IMR-90 (cell line): ENCODE measurements at regions not wholly inside any gene's neighbourhood (a gene's known extent, or its start where the extent isn't known, plus 50 kb on each side); places are given as distances from the start of the nearest gene placed in this dataset.

Experiments used
- ATAC-seq: fragments of 200-7000 bp; cut with Tn5 transposase; 2 replicates; pipeline ENCODE4 v1.9.1; 2020; ENCODE audit warnings: low read depth, mild to moderate bottlenecking, moderate library complexity
- BruUV-seq: library from RNA; stranded (reverse); fragments of 400-500 nt; replicated peaks from 2 replicates; lab custom pipeline; 2021; lab: Mats Ljungman, UMichigan
- CTCF ChIA-PET: fragments of 300-600 bp; formaldehyde crosslinking; extraction: SDS; loops from one replicate; lab custom pipeline; 2021; ENCODE audit warnings: antibody characterized with exemption; lab: Yijun Ruan, JAX
- POLR2A ChIA-PET: fragments of 300-600 bp; sonication (Branson Sonifier 250); formaldehyde crosslinking; loops from one replicate; lab custom pipeline; 2022; ENCODE audit warnings: antibody characterized with exemption; ENCODE audit not compliant: unreplicated experiment; lab: Charles Lee
- DNase-seq: peaks from one replicate; pipeline ENCODE4 v3.0.0; 2013
- H2AFZ ChIP-seq: replicated peaks from 2 replicates; pipeline ENCODE3; 2013; ENCODE audit warnings: low read length, mild to moderate bottlenecking; ENCODE audit not compliant: poor library complexity
- H2AK5ac ChIP-seq: 2 replicates; pipeline ENCODE4 v1.6.1; 2013; ENCODE audit warnings: low read depth, low read length, inconsistent platforms
- H2AK9ac ChIP-seq: replicated peaks from 2 replicates; pipeline ENCODE3; 2013; ENCODE audit warnings: mild to moderate bottlenecking, low read depth, low read length, moderate library complexity; ENCODE audit not compliant: poor library complexity
- H2BK120ac ChIP-seq: 2 replicates; pipeline ENCODE4 v1.6.1; 2013; ENCODE audit warnings: low read depth, low read length, inconsistent platforms
- H2BK15ac ChIP-seq: 3 replicates; pipeline ENCODE4 v1.6.1; 2013; ENCODE audit warnings: low read depth, low read length, inconsistent platforms
- H2BK20ac ChIP-seq: 2 replicates; pipeline ENCODE4 v1.6.1; 2013; ENCODE audit warnings: low read depth, mild to moderate bottlenecking, inconsistent platforms, low read length, moderate library complexity
- H2BK5ac ChIP-seq: 2 replicates; pipeline ENCODE4 v1.6.1; 2013; ENCODE audit warnings: mild to moderate bottlenecking, low read depth, low read length, inconsistent platforms; ENCODE audit not compliant: poor library complexity, severe bottlenecking
- H3K14ac ChIP-seq: replicated peaks from 2 replicates; pipeline ENCODE4 v1.6.1; 2013; ENCODE audit warnings: low read depth, low read length, inconsistent platforms
- H3K18ac ChIP-seq: 2 replicates; pipeline ENCODE4 v1.6.1; 2013; ENCODE audit warnings: low read depth, low read length, control low read depth
- H3K23ac ChIP-seq: 2 replicates; pipeline ENCODE4 v1.6.1; 2013; ENCODE audit warnings: low read depth, low read length, inconsistent platforms
- H3K27ac ChIP-seq: 2 replicates; pipeline ENCODE4 v1.5.1; 2013; ENCODE audit warnings: mild to moderate bottlenecking, control low read depth, low read length; ENCODE audit not compliant: insufficient read depth
- H3K27me3 ChIP-seq: 2 replicates; pipeline ENCODE4 v1.6.1; 2013; ENCODE audit warnings: low read length; ENCODE audit not compliant: control insufficient read depth, insufficient read depth
- H3K36me3 ChIP-seq: 2 replicates; pipeline ENCODE4 v1.6.1; 2013; ENCODE audit warnings: low read length, mixed read lengths; ENCODE audit not compliant: control insufficient read depth, insufficient read depth
- H3K4ac ChIP-seq: 2 replicates; pipeline ENCODE4 v1.6.1; 2013; ENCODE audit warnings: low read depth, low read length, inconsistent platforms
- H3K4me1 ChIP-seq: 2 replicates; pipeline ENCODE4 v1.6.1; 2013; ENCODE audit warnings: low read length, mixed read lengths; ENCODE audit not compliant: control insufficient read depth, insufficient read depth
- H3K4me2 ChIP-seq: 2 replicates; pipeline ENCODE4 v1.6.1; 2013; ENCODE audit warnings: low read depth, mild to moderate bottlenecking, control low read depth, low read length, moderate library complexity
- H3K4me3 ChIP-seq: 2 replicates; pipeline ENCODE4 v1.5.1; 2013; ENCODE audit warnings: low read depth, mild to moderate bottlenecking, control low read depth, low read length, moderate library complexity; ENCODE audit not compliant: insufficient read depth
- H3K56ac ChIP-seq: 2 replicates; pipeline ENCODE4 v1.6.1; 2013; ENCODE audit warnings: low read length, inconsistent platforms; ENCODE audit not compliant: insufficient read depth; ENCODE audit errors: extremely low read depth
- H3K79me1 ChIP-seq, 2 experiments: 2 replicates each; pipeline ENCODE4 v1.6.1; 2013; ENCODE audit warnings: low read length in 2 of 2, inconsistent platforms in 1 of 2, low read depth in 1 of 2
- H3K9ac ChIP-seq: 2 replicates; pipeline ENCODE4 v1.6.1; 2013; ENCODE audit warnings: low read depth, low read length, control low read depth
- H3K9me1 ChIP-seq: 2 replicates; pipeline ENCODE4 v1.6.1; 2013; ENCODE audit warnings: low read length, inconsistent platforms; ENCODE audit not compliant: insufficient read depth
- H3K9me3 ChIP-seq: 2 replicates; pipeline ENCODE4 v1.6.1; 2013; ENCODE audit warnings: low read length; ENCODE audit not compliant: control insufficient read depth, insufficient read depth
- H4K20me1 ChIP-seq: 2 replicates; pipeline ENCODE4 v1.6.1; 2013; ENCODE audit warnings: low read length, inconsistent platforms; ENCODE audit not compliant: insufficient read depth
- H4K5ac ChIP-seq: 2 replicates; pipeline ENCODE4 v1.6.1; 2013; ENCODE audit warnings: mild to moderate bottlenecking, low read depth, low read length, control low read depth
- H4K8ac ChIP-seq, 2 experiments: 2 replicates each; pipeline ENCODE4 v1.6.1; 2013; ENCODE audit warnings: low read depth in 2 of 2, low read length in 2 of 2, control low read depth in 1 of 2, inconsistent platforms in 1 of 2
- H4K91ac ChIP-seq: 2 replicates; pipeline ENCODE4 v1.6.1; 2013; ENCODE audit warnings: low read depth, low read length, inconsistent platforms; ENCODE audit not compliant: insufficient read depth
- BHLHE40 ChIP-seq: fragments of 150-350 bp; IDR thresholded peaks from 2 replicates; pipeline ENCODE4 v1.6.1; 2016; ENCODE audit warnings: mild to moderate bottlenecking, low read depth, low read length
- CEBPB ChIP-seq: IDR thresholded peaks from 2 replicates; pipeline ENCODE4 v1.6.1; 2012; ENCODE audit warnings: low read depth, low read length, improper control_type of control experiment
- CHD1 ChIP-seq: IDR thresholded peaks from 2 replicates; pipeline ENCODE4 v1.6.1; 2012; ENCODE audit warnings: low read depth, low read length, improper control_type of control experiment
- MAFK ChIP-seq: IDR thresholded peaks from 2 replicates; pipeline ENCODE4 v1.6.1; 2012; ENCODE audit warnings: low read depth, low read length, improper control_type of control experiment
- MXI1 ChIP-seq: IDR thresholded peaks from 2 replicates; pipeline ENCODE4 v1.6.1; 2012; ENCODE audit warnings: low read depth, mild to moderate bottlenecking, low read length, moderate library complexity, borderline replicate concordance
- POLR2A ChIP-seq: IDR thresholded peaks from 2 replicates; pipeline ENCODE4 v1.6.1; 2012; ENCODE audit warnings: mild to moderate bottlenecking, low read depth, low read length
- RAD21 ChIP-seq: IDR thresholded peaks from 2 replicates; pipeline ENCODE4 v1.6.1; 2012; ENCODE audit warnings: low read length, improper control_type of control experiment
- SMC3 ChIP-seq: fragments of 150-350 bp; IDR thresholded peaks from 2 replicates; pipeline ENCODE4 v1.6.1; 2016; ENCODE audit warnings: low read depth, mild to moderate bottlenecking, antibody characterized with exemption, low read length, moderate library complexity
- USF2 ChIP-seq: fragments of 150-350 bp; IDR thresholded peaks from 2 replicates; pipeline ENCODE4 v1.6.1; 2017; ENCODE audit warnings: mild to moderate bottlenecking, antibody characterized with exemption, low read length, low read depth
- WGBS, 2 experiments: methylation state at CpG; one replicate each; pipeline versions ENCODE4 v1.1.5 to v1.1.7; 2013; ENCODE audit warnings: missing lambda C conversion rate in 2 of 2; ENCODE audit not compliant: insufficient read length in 1 of 2; ENCODE audit errors: extremely low coverage in 2 of 2; 5-methylcytosine and 5-hydroxymethylcytosine counted together
- dilution Hi-C: fragments of 300-500 bp; cut with HindIII; formaldehyde crosslinking; loops from one replicate; pipeline ENCODE4 v1.14.3; 2018; ENCODE audit warnings: low sequenced_read_pairs; ENCODE audit not compliant: unreplicated experiment
- in situ Hi-C: fragments of 300-500 bp; cut with MboI; formaldehyde crosslinking; loops from 3 replicates; pipeline ENCODE4 v1.14.3; 2019; ENCODE audit warnings: low sequenced_read_pairs, inconsistent platforms, mixed read lengths
- intact Hi-C: fragments of 100-400 bp; cut with micrococcal nuclease; formaldehyde crosslinking; loops from 2 replicates; pipeline ENCODE4 v1.10.0; 2022

GRCh38 chr10:90992462-90992861 lies 71.6 kb upstream of the ANKRD1 start:
- WGBS, 2 experiments = no CpG with 5 or more reads among the region's 2 CpGs
- no peak overlapping the region for H3K9ac ChIP-seq
- H3K9me1 ChIP-seq = no peaks in the 10 kb centered on the region
- no peak overlapping the region for H3K23ac ChIP-seq
- H3K36me3 ChIP-seq = no peaks in the 10 kb centered on the region
- H4K20me1 ChIP-seq = no peaks in the 10 kb centered on the region
- no peaks in the 10 kb centered on the region for H3K4me1 ChIP-seq
- no peak overlapping the region for H4K91ac ChIP-seq
- BruUV-seq = no TSS peak
- H3K4me3 ChIP-seq = no peak overlapping the region
- ChIA-PET POLR2A (no interaction called here), CTCF (no interaction called here)
- no peak overlapping the region for H3K18ac ChIP-seq
- H4K5ac ChIP-seq = no peak overlapping the region
- H2BK120ac ChIP-seq = no peak overlapping the region
- H3K56ac ChIP-seq = no peak overlapping the region
- no peak overlapping the region for H2BK20ac ChIP-seq
- intact Hi-C loops (loop anchor here (2.0 kb wide), 1 partner anchor 16 kb away; no protein-coding TSS in a partner anchor), dilution Hi-C loops (no loop called here), in situ Hi-C loops (no loop called here)
- H3K9me3 ChIP-seq = no peaks in the 10 kb centered on the region
- H3K4me2 ChIP-seq = no peak overlapping the region
- no peaks in the 10 kb centered on the region for H3K79me1 ChIP-seq
- H2AFZ ChIP-seq = no peak overlapping the region
- no peak for ATAC-seq
- TF ChIP-seq BHLHE40 = no peak
- TF ChIP-seq SMC3 = no peak
- no peak for TF ChIP-seq RAD21
- TF ChIP-seq POLR2A = no peak
- no peak for TF ChIP-seq MAFK
- no peak for TF ChIP-seq CHD1
- no peak for TF ChIP-seq CEBPB
- TF ChIP-seq MXI1 = no peak
- no peak for TF ChIP-seq USF2
- H3K4ac ChIP-seq = no peak overlapping the region
- H4K8ac ChIP-seq = no peak overlapping the region
- no peak overlapping the region for H3K14ac ChIP-seq
- no peak overlapping the region for H3K27ac ChIP-seq
- no peak overlapping the region for H2AK5ac ChIP-seq
- no peaks in the 10 kb centered on the region for H3K27me3 ChIP-seq
- H2BK15ac ChIP-seq = no peak overlapping the region
- no peak overlapping the region for H2AK9ac ChIP-seq
- DNase-seq = no peak
- no peak overlapping the region for H2BK5ac ChIP-seq
